Kidney glomerular epithelial cell (primary cell): ENCODE measurements at regions not wholly inside any gene's neighbourhood (a gene's known extent, or its start where the extent isn't known, plus 50 kb on each side); places are given as distances from the start of the nearest gene placed in this dataset.
A peak's percentile ranks its signal among the peaks of the same experiment; 100 is the strongest.
"Not testable (repeated sequence)": the region's sequence is repeated elsewhere in the genome, so short reads cannot be mapped to it uniquely, and the experiment has no call there.

Experiments used
- DNase-seq: peaks from one replicate; lab custom pipeline; 2025; lab: John Stamatoyannopoulos, UW

- DNase-seq, result no peak
Measured at GRCh38 chr5:92177926-92178487, 794.9 kb upstream of the ARRDC3 start.

GRCh38 chr5:92163906-92164305 lies 780.8 kb upstream of the ARRDC3 start:
- peak; percentile 47 for DNase-seq

- DNase-seq, result no peak
Measured at GRCh38 chr5:92147798-92148197, 764.7 kb upstream of the ARRDC3 start.

GRCh38 chr5:92147266-92147665 lies 764.1 kb upstream of the ARRDC3 start:
- DNase-seq, result no peak

- DNase-seq, result no peak
Measured at GRCh38 chr5:92145852-92146251, 762.7 kb upstream of the ARRDC3 start.

- DNase-seq, result no peak
Measured at GRCh38 chr5:92144824-92145223, 761.7 kb upstream of the ARRDC3 start.

GRCh38 chr5:92132294-92132908 lies 749.3 kb upstream of the ARRDC3 start:
- DNase-seq, result not testable (repeated sequence)

- DNase-seq, result no peak
Measured at GRCh38 chr5:92126182-92126581, 743.1 kb upstream of the ARRDC3 start.

- DNase-seq, result no peak
Measured at GRCh38 chr5:92119110-92119509, 736.0 kb upstream of the ARRDC3 start.

- no peak for DNase-seq
Measured at GRCh38 chr5:92106808-92107207, 723.7 kb upstream of the ARRDC3 start.

- DNase-seq, result no peak
Measured at GRCh38 chr5:92104126-92104525, 721.0 kb upstream of the ARRDC3 start.

GRCh38 chr5:92102313-92102712 lies 719.2 kb upstream of the ARRDC3 start:
- no peak for DNase-seq

- no peak for DNase-seq
Measured at GRCh38 chr5:92092239-92092638, 709.1 kb upstream of the ARRDC3 start.

- DNase-seq, result no peak
Measured at GRCh38 chr5:92086059-92086811, 703.1 kb upstream of the ARRDC3 start.

GRCh38 chr5:92081958-92082712 lies 699.0 kb upstream of the ARRDC3 start:
- DNase-seq, result no peak

- DNase-seq, result no peak
Measured at GRCh38 chr5:92070786-92071185, 687.7 kb upstream of the ARRDC3 start.

- DNase-seq, result no peak
Measured at GRCh38 chr5:92064993-92065392, 681.9 kb upstream of the ARRDC3 start.

GRCh38 chr5:92051741-92052140 lies 668.6 kb upstream of the ARRDC3 start:
- DNase-seq, result no peak

GRCh38 chr5:92050970-92051369 lies 667.9 kb upstream of the ARRDC3 start:
- no peak for DNase-seq

GRCh38 chr5:92041911-92042660 lies 659.0 kb upstream of the ARRDC3 start:
- DNase-seq, result no peak

GRCh38 chr5:92041206-92041605 lies 658.1 kb upstream of the ARRDC3 start:
- no peak for DNase-seq

GRCh38 chr5:92029792-92030191 lies 646.7 kb upstream of the ARRDC3 start:
- DNase-seq, result not testable (repeated sequence)
